Ramos (cell line): ENCODE measurements at regions not wholly inside any gene's neighbourhood (a gene's known extent, or its start where the extent isn't known, plus 50 kb on each side); places are given as distances from the start of the nearest gene placed in this dataset.

Experiments
- in situ Hi-C: fragments of 300-500 bp; cut with MboI; formaldehyde crosslinking; loops from one replicate; pipeline ENCODE4 v1.14.3; 2022; ENCODE audit warnings: low sequenced_read_pairs; ENCODE audit not compliant: unreplicated experiment

DNA sequence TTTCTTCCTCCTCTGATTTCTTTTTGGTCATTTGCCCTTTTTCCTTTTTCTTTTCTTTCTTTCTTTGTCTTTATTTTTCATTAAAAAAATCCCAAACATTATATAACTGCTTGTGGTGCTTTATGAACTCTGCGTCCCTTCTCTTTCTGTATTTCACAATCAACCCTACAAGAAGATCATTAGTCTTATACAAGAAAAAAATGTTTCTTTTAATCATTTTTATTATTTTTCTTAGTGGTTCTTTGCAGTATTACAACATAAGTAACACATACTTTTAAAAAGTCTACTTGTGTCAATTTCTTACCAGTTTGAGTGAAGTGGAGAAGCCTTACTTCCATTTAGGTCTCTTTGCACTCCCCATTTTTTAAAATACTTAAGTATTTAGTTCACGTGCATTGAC, 212.7 kb upstream of the SMC2 start:
- in situ Hi-C loops: no loop called here

DNA sequence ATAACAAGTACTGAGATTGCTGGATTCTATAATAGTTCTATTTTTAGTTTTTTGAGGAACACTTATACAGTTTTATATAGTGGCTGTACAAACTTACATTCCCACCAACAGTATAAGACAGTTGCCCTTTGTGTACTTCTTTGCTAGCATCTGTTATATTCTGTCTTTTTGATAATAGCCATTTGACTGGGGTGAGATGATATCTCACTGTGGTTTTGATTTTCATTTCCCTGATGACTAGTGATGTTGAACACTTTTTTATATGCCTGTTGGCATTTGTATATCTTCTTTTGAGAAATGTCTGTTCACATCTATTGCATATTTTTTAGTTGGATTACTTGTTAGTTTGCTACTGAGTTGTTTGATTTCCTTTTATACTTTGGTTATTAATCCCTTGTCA, 204.1 kb upstream of the SMC2 start:
- in situ Hi-C loops: no loop called here

DNA sequence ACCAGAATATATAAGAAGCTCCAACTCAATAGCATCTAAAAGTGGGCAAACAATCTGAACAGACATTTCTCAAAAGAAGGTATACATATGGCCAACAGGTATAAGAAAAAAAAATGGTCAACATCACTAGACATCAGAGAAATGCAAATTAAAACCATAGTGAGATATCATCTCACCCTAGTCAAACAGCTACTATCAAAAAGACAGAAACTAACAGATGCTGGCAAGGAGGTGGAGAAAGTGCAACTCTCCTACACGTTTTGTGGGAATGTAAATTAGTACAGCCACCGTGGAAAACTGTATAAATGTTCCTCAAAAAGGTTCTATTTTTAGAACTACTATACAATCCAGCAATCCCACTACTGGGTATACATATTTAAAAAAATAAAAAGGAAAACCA, 199.9 kb upstream of the SMC2 start:
- in situ Hi-C loops: no loop called here

DNA sequence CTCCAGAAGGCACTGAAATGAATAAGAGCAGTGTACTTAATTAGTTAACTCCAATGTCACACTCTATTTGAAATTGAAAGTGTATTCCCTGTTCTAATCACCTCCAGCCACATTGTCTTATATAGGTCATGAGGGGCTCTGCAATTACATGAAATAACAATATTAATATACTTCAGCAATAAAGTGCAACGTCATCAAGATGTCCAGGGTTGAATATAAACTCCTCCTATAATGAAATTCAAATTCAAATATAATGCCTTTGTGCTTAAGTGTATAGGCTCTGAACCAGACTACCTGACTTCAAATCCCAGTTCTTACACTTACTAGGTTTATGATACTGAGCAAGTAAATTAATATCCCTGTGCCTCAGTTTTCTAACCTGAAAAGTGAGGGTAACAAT, 195.6 kb upstream of the SMC2 start:
- in situ Hi-C loops: no loop called here

DNA sequence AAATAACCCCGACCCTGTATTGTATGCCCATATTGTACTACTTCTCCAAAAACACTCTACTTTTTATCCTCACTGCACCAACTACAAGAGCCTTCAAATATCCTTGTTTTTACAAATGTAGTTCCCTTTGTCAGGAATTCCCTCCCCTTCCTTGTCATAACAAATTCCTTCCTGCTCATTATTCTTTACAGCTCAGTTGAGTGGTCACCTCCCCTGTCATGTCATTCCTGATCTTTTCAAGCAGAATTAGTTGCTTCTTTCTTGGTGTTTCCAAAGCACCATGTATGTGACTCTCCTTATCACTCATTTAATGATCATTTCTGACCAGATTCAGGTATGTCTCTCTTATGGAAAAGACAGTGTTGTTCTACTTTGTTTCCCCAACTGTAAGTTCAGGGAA, 194.2 kb upstream of the SMC2 start:
- in situ Hi-C loops: no loop called here

DNA sequence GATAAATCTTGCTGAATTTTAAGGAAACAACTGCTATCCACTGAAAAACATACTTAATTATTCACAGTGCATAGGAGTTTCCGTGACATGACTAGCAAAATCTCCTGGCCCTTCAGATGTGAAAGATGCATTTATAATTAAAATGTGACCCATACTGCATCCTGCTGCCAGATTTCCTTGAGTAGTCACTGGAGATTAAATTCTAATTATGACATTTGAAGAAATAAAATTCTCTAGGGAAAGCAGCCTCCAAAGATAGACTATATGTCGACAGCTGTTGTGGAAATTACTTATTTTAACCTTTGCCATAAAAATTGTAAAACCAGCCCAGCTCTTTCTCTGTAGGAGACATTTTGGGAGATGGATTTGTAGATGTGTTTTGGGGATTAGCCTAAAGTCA, 193.6 kb upstream of the SMC2 start:
- in situ Hi-C loops: no loop called here

DNA sequence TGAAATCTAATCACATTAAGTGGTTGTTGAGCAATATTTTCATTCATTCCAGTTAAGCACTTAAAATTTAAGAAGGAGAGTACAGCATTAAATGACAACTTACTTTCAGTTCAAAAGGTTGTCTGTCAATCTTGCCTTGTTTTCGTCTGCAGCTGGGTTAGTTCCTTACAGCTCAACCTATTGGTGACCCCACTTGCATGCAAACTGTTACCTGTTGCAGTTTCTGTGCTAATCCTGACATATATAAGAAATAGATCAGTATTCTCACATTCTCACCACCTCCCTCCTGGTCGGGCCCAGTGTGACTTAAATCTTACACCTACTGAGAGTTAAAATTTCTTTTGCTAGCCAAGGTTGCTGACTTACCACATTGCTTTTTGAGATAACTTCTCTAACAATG, 191.8 kb upstream of the SMC2 start:
- in situ Hi-C loops: no loop called here

DNA sequence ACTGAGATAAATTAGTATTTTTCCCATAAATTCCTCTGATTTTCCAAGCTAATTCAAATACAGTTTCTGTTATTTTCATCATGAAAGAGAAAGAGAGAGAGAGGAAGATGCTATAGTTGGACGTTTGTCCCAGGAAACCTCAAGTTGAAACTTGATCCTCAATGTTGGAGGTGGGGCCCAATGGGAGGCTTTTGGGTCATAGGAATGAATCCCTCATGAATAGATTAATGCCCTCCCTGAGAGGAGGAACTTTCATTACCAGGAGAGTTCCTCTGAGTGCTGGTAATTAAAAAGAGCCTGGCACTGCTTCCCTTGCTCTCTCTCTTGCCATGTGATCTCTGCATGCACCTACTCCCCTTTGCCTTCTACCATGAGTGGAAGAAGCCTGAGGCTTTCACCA, 189.9 kb upstream of the SMC2 start:
- in situ Hi-C loops: no loop called here

DNA sequence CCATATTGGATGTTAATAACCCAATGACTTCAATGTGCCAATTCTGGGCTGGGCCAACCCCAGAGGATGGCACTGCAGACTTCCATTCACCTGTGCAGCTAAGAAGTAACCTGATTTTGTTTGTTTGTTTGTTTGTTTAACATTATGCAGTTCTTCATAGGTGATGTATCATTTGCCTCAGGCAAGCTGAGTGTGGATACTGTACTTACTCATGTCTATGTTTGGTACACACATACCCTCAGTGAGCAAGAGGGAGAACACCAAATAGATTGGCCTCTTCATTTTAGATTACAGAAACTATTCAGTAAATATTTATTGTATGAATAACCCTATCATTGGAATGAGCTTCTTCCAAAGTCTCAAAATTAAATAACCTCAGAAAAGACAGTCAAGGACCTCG, 180.2 kb upstream of the SMC2 start:
- in situ Hi-C loops: no loop called here

DNA sequence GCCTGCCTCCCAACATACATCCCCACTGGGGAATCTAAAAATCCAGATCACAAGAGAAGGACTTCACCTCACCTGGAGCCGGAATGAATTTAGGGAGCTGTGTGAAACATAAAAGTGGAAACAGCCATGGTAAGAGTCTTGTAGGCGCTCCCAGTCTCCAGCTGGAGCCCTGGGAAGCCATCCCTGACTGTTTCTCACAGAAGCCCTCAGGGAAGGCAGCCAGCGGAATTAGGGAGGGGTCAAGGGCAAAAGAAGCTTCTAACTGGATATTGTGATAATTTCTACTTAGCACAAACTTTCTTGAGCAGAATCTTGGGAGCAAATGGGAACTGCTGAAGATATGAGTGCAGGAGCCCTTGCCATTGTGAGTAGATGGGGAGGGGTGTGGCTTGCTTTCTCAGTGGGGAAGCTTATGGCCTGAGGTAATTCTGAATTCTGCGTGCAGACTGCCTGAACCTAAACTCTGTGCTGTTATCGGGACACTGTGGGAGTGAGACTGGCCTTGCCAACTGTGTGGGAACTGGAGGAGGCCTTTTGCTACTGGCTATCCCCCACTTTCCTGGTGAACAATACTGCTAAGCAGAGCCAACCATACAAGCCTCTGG, 174.4 kb upstream of the SMC2 start:
- in situ Hi-C loops: no loop called here

DNA sequence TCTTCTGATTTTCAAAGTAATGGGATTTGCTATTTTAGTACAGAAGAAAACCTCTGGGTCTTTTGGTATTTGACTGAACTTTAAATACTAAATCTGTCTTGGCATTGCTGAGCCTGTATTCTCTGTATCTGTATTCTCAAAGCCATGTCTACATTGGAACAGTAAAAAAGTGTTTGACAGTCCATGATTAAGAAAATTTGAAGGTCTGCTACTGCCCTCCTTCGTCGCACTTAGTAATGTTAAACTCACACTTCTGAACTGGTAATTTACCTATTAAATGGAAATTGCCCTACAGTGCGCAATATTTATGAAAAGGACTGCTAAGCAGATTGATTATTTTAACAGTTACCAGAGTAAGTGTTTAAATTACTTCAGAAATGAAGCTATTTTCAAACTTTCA, 165.7 kb upstream of the SMC2 start:
- in situ Hi-C loops: no loop called here

DNA sequence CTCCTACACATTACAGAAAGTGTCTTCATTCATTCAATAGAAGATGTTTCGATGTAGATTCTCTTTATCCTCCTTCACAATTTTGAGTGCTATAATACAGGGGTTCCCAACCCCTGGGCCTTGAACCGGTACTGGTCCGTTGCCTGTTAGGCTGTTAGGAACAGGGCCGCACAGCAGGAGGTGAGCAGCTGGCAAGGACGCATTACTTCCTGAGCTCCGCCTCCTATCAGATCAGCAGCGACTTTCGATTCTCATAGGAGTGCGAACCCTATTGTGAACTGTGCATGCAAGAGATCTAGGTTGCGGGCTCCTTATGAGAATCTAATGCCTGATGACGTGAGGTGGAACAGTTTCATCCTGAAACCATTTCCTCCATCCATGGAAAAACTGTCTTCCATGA, 153.0 kb upstream of the SMC2 start:
- in situ Hi-C loops: no loop called here

DNA sequence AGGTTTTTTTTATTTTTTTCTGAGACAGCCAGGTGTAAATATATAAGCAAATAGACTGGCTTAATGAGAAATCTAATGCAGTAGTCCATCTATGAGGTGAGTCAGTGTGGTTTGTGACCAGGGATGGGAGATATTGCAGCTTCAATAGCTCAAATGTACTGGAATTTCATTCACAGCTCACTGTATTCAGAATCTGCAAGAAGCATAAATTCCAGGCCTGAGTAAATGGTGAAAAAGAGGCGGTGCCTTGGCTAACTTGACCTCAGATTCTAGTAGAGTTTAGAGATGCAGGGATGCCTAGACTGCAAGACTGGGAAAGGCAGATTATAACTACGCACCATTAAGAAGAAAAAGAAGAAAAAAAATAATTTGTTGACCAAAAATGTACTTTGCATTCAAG, 151.9 kb upstream of the SMC2 start:
- in situ Hi-C loops: no loop called here

DNA sequence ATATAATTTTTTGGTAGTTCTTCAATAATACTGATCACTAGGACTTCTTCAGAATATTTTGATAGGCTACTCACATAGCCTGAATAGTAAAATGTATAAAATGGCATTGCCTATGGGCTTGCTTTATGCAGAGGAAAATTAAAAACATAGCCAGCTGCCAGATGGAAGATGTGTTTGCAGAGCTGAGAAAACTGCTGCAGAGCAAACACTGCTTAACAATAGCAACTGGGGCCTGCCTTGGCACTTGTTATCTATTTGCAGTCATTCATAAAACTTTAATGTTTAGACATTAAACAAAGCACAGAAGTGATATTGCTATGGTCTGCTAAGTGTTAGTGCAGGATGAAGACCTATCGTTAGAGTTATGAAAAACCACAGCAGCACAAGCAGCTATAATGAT, 151.5 kb upstream of the SMC2 start:
- in situ Hi-C loops: no loop called here

DNA sequence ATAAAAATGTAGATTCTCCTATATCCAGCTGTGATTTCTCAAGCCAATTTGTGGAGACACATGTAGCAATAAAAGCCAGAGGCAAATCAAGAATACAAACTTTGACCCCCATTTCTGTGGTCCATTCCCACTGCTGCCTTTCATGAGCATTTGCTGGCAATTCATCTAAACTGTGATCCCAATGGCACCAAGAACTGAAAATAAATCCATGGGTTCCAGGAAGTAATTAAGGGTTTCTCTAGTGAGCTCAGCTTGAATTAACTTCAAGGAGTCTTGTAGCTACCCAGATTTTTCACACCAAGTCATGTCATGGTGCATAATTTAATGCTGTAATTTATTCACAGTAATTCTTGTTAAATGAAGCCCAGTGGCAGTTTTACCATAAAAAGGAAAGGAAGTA, 145.0 kb upstream of the SMC2 start:
- in situ Hi-C loops: no loop called here

DNA sequence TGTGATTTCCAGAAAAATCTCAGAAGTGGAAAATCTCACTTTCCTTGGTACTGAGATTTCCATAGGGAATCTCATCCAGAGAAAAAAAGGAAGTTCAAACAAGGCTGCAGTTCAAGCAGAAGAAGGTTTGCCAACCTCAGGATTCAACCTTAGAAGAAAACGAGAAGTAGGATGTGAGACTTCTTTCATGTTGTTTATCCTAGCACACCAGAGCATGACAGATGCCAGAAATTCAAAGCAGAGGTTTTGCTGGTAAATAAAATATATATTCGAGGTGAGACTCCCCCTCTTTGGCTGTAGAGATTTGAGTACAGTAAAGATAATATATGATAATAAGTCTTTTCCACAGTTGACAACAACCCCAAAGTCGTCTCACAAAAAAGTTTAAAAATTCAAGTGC, 116.9 kb upstream of the SMC2 start:
- in situ Hi-C loops: no loop called here

DNA sequence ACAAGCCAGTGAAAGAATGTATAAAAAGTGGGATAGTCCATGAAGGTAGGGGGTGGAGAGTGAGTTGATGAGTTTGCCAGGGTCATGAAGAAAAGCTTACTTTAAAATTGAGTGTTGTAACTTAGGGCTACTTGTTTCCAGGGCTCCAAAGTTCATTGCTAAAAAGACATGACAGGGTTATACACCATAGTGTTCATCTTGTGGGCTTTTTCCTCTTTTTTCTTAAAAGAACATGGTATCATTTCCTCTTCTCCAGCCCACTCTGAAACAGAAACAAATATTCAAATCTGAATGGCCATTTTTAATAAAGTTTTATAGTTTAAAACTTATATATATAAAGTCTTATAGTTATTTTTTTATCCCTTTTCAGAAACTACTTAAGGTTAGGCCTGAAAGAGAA, 115.7 kb upstream of the SMC2 start:
- in situ Hi-C loops: no loop called here

DNA sequence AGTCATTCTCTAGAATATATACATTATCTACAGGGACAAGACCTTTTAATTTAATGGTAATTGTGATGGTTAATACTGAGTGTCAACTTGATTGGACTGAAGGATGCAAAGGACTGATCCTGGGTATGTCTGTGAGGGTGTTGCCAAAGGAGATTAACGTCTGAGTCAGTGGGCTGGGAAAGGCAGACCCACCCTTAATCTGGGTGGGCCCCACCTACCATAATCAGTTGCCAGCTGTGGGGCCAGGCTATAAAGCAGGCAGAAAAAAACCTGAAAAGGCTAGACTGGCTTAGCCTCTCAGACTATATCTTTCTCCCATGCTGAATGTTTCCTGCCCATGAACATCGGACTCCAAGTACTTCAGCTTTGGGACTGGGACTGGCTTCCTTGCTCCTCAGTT, 112.2 kb upstream of the SMC2 start:
- in situ Hi-C loops: no loop called here

DNA sequence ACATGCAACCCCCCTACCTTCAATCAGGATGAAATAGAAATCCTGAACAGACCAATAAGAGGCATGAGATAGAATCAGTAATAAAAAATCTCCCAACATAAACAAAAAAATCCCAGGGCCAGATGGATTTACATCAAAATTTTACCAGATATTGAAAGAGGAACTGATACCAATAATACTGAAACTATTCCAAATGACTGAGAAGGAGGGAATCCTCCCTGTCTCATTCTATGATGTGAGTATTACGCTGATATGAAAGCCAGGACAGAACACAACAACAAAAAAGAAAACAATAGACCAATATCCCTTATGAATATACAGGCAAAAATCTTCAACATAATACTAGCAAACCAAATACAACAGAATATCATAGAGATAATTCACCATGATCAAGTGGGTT, 109.0 kb upstream of the SMC2 start:
- in situ Hi-C loops: no loop called here

DNA sequence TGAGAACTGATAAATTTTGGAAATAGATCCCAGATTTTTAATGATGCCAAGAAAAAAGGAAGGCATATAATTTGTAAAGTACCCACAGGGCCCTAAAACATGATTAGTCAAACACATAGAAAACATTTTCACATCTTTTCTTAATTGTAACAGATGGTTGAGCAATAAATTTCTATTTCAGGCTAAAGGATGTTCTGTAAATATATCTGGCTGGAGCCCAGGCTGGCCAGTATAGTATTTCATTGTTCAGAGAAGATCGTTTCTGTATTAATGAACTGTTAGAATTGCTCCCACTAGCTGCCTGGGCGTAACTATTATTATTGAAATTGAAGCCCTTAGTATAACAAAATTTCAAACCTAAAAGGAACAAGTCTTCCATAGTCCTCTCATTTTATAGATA, 105.3 kb upstream of the SMC2 start:
- in situ Hi-C loops: no loop called here

DNA sequence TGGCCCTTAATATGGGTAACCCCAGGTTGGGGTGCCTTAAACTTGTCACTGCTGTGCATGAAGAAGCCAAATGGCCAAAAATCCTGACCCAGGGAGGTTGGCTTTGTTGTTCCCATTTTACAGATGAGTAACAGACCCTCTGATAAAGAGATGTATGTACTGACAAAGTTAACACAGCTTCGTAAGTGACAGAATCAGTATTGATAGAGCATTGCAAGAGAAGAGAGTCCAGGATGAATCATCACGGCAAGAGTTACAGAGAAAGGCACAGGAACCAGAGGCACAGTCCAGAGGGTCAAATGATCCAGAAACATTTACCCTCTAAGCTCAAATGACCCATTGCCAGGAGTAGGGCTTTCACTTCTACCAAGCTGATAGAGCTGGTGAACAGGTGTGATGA, 103.8 kb upstream of the SMC2 start:
- in situ Hi-C loops: no loop called here

DNA sequence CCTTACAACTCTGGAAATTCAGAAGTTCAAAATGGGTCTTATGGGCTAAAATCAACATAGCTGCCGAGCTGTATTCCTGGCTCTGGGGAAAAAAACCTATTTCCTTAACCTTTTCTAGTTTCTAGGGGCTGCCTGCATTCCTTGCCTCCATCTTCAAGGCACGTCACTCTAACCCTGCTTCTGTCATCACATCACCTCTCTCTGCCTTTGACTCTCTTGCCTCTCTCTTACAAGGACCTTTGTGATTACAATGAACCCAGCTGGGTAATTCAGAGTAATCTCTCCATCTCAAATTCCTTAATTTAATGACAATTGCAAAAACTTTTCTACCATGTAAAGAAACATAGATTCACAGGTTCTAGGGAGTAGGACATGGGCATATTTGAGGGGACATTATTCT, 103.1 kb upstream of the SMC2 start:
- in situ Hi-C loops: no loop called here

DNA sequence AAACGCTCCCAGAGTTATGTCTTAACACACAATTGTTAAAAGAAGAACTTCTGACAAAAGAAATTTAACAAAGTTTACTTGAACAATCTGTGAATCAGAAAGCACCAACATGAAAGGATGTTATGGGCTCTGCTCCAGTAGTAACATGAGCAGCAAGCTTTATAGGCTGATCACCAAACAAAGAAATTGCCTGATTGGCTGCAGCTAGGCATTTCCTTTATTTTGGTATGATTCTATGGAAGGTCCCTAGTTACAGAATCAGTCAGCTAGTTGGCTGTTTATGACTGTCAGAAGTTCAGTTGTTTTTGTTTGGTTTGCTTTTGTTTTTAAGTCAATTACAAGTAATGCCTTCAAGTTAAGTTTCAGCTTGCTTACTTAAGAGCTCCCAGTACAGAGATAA, 102.4 kb upstream of the SMC2 start:
- in situ Hi-C loops: no loop called here
